Suppressor macrophage treated with lipopolysaccharide for 1 hour (primary cell): ENCODE measurements at regions not wholly inside any gene's neighbourhood (a gene's known extent, or its start where the extent isn't known, plus 50 kb on each side); places are given as distances from the start of the nearest gene placed in this dataset.
"Not testable (repeated sequence)": the region's sequence is repeated elsewhere in the genome, so short reads cannot be mapped to it uniquely, and the experiment has no call there.

Experiments
- DNase-seq, 3 donors: peaks; one replicate each; pipeline ENCODE4 v3.0.0-alpha.2; 2020 to 2022

DNA sequence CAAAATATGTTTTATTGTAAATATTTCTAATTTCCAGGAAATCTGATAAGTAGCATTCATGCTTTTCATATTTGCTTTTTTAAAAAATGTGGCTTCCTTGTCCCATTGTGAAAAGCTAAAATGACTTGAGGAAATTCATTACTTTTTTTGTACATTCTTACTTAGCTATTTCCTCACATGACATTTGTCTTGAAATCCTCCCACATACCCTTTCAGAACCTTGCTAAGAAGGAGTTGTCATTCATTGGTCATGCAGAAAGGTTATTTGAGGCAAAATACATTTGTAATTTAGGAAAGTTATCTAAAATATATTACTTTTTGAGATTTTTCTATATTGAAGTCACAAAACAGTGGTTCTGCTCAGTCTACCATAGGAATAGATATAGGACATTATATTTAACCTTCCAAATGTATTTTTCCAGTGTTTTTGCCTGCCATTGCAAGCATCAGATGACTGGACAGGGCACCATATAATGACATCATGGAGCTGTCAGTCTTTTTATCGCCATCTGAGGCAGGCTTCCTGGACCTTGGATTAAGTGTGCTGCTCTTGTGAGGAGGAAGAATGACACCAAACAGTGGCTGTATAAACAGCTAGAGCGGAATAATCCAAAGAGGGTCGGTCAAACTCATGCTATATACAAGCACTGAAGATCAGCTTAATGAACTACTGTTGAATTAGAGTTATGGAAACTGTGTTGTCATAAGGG lies 109.4 kb upstream of the HCRTR2 start:
- DNase-seq: peak; percentile 35 to 74 (median 71)

DNA sequence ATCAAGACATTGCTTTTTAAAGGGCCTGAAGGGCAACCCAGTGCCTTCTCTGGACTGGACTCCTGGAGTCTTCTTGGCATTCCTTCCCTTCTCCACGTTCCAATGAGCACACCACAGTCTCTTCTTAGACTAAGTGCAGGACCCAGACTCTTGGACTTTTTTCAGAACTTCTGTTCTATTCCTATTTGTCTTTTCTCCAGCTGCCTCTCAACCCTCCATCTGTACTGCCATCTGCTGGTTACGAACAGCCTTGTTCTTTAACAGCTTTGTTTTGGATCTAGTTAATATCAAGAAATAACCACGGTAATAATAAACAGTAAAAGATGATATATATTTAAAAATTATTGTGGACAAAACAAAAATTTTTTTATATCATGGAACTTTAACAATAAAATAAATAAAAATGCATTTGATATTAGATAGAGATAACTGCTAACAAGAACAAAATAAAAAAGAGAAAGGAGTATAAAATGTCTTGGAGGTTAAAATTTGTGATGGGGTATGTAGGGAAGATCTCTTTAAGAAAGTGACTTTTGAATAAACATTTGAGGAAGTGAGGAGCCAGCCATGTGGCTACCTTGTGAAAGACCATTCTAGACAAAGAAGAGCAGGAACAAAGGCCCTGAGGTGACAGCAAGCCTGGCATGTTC lies 105.1 kb upstream of the HCRTR2 start:
- peak; percentile 68 to 79 (median 70) for DNase-seq

DNA sequence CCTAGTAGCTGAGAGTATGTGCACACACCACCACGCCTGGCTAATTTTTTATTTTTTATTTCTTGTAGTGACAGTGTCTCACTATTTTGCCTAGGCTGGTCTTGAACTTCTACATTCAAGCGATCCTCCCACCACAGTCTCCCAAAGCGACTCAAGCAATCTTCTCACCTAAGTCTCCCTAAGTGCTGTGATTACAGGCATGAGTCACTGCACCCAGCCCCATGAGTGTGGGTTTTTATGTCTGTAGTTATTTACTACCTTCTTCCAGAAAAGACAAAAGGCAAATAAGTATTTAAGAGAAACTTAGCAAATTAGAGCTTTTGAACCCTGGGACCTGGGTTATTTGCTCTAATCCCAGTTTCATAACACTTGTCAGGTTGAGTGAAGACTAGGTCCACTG lies 92.3 kb upstream of the HCRTR2 start:
- no peak for DNase-seq

DNA sequence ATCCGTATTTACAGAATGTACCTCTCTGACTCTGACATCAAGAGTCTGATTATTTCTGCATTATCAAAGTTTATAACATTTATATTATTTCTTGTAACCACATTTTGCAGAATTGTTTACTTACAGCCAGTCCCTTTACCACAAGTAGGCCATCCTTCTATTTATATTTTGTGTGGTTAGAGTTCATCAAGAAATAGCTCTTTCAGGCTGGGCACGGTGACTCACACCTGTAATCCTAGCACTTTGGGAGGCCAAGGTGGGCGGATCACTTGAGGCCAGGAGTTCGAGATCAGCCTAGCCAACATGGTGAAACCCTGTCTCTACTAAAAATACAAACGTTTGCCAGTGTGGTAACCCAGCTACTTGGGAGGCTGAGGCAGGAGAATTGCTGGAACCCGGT lies 86.3 kb upstream of the HCRTR2 start:
- DNase-seq: not testable (repeated sequence)

DNA sequence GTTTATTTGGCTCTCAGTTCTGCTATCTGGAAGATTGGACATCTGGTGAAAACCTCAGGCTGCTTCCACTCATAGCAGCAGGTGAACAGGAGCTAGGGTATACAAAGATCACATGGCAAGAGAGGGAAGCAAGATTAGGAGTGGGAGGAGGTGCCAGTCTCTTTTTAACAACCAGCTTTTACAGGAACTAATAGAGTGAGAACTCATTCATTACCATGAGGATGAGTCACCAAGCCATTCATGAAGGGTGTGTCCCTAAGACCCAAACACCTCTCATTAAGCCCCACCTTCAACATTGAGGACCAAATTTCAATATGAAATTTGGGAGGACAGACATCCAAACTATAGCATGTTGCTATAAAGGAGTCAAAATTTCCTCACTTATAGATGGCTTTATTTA lies 85.4 kb upstream of the HCRTR2 start:
- DNase-seq: no peak

DNA sequence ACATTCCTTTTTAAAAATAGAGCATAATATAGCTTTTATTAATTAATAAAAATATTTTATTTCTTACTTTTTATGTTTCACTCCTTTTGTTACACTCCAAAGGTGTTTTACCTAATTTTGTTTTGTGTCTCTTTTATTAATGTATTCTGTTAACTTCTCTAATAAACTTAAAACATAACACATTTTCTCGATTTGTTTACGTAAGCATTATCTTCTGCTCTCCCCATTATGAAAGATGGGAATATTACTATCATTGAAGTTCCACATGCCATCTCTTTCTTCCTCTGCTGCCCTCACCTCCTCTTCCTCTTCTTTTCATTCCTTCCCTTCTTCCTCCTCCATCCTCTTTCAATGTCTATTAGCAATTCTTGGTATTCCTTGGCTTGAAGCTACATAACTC lies 85.0 kb upstream of the HCRTR2 start:
- no peak for DNase-seq

DNA sequence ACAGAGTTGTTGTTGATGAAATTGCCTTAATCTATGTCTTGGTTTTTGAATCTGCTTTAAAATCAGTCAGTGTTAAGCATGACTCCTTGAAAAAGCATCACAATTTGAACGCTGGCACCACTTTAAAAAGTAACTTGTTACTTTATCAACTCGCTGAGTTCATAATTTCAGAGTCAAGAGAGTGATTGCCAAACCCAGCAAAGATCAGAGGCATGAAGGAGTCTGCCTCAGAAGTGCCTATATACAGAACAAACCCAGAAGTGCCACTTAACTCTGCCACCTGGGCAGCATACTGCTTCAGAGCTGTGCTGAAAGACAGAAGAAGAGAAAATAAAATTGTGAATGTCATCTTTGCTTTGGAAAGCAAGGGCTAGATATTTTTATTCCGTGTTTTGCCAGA lies 73.6 kb upstream of the HCRTR2 start:
- no peak for DNase-seq

DNA sequence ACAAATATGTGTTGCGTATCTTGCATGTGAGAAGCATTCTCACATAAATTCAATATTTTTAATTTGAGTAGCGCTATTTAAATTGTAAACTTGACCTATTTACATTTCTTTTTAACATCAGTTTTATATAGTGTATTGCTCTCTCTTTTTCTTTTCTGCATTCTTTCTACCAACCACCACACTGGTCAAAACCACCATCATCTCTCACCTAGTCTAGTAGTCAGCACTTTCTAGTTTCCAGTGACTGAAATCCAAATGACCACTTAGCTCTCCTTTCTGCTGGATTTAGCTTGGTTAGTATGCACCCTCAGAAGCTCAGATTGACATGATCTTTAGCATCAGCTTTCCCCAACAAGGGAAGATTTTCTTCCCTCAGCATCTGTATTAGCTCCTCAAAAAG lies 73.2 kb upstream of the HCRTR2 start:
- DNase-seq: no peak

DNA sequence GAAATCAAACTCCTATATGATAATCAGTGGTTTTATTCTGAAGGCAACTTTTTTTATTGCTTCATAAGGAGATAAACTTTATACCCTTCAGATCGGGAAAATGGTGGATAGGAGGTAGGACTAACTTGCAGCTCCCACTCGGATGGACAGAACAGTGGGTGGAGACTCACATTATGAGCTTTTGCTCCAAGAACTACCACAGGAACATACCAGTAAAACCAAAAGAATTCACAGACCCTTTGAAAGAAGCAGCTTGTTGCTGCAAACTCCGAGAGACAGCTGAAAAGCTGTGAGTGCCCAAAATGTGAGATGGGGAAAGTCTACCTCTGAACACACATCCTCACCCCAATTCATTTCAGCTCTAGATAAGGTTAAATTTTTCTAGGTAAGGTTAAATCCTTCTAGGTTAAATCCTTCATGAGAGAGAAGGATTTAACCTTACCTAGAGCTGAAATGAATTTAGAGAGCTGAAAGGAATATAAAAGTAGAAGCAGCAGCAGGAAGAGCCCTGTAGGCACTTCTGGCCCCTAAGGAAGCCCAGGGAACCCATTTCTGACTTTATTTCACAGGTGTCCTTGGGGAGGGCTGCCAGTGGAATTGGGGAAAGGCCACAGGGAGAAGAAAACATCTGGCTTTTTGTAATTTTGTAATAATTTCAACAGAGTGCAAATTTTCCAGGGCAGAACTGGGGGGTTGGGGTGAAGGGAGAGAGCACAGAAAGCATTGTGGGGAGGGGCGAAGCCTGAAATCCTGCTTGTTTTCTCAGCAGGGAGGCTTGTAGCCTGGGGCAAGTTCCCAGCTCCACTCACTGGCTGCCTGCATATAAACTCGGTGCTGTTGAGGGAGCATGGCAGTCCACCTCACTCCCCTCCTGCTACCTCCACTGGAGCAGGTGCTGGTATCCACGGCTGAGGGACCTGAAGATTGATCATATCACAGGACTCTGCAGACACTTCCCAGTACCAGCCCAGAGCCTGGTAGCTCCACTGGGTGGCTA lies 65.9 kb upstream of the HCRTR2 start:
- no peak for DNase-seq

DNA sequence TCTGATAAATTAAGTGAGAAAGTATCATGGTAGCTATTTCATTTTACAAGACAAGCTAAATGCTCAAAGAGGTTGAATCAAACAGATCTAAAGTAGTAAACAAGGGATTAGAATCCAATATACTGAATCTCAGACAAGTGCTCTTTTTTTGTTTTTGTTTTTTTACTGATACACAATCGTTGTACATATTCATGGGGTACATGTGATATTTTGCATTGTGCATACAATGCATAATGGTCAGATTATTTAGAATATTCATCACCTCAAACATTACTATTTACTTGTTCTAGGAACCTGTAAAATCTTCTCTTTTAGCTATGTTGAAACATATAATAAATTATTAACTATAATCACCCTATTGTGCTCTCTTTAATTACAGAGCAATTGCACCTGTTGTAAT lies 57.0 kb upstream of the HCRTR2 start:
- DNase-seq: no peak

DNA sequence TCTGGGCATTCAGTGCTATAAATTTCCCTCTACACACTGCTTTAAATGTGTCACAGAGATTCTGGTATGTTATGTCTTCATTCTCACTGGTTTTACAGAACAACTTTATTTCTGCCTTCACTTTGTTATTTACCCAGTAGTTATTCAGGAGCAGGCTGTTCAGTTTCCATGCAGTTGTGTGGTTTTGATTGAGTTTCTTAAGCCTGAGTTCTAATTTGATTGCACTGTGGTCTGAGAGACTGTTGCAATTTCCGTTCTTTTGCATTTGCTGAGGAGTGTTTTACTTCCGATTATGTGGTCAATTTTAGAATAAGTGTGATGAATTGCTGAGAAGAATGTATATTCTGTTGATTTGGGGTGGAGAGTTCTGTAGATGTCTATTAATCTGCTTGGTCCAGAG lies 50.1 kb upstream of the HCRTR2 start:
- DNase-seq: not testable (repeated sequence)
